IMR-90 (cell line): ENCODE measurements at regions not wholly inside any gene's neighbourhood (a gene's known extent, or its start where the extent isn't known, plus 50 kb on each side); places are given as distances from the start of the nearest gene placed in this dataset.
"Not testable (repeated sequence)": the region's sequence is repeated elsewhere in the genome, so short reads cannot be mapped to it uniquely, and the experiment has no call there.

Source experiments
- ATAC-seq: fragments of 200-7000 bp; cut with Tn5 transposase; 2 replicates; pipeline ENCODE4 v1.9.1; 2020; ENCODE audit warnings: low read depth, mild to moderate bottlenecking, moderate library complexity
- BruUV-seq: library from RNA; stranded (reverse); fragments of 400-500 nt; replicated peaks from 2 replicates; lab custom pipeline; 2021; lab: Mats Ljungman, UMichigan
- CTCF ChIA-PET: fragments of 300-600 bp; formaldehyde crosslinking; extraction: SDS; loops from one replicate; lab custom pipeline; 2021; ENCODE audit warnings: antibody characterized with exemption; lab: Yijun Ruan, JAX
- POLR2A ChIA-PET: fragments of 300-600 bp; sonication (Branson Sonifier 250); formaldehyde crosslinking; loops from one replicate; lab custom pipeline; 2022; ENCODE audit warnings: antibody characterized with exemption; ENCODE audit not compliant: unreplicated experiment; lab: Charles Lee
- DNase-seq: peaks from one replicate; pipeline ENCODE4 v3.0.0; 2013
- H2AFZ ChIP-seq: replicated peaks from 2 replicates; pipeline ENCODE3; 2013; ENCODE audit warnings: low read length, mild to moderate bottlenecking; ENCODE audit not compliant: poor library complexity
- H2AK5ac ChIP-seq: 2 replicates; pipeline ENCODE4 v1.6.1; 2013; ENCODE audit warnings: low read depth, low read length, inconsistent platforms
- H2AK9ac ChIP-seq: replicated peaks from 2 replicates; pipeline ENCODE3; 2013; ENCODE audit warnings: mild to moderate bottlenecking, low read depth, low read length, moderate library complexity; ENCODE audit not compliant: poor library complexity
- H2BK120ac ChIP-seq: 2 replicates; pipeline ENCODE4 v1.6.1; 2013; ENCODE audit warnings: low read depth, low read length, inconsistent platforms
- H2BK15ac ChIP-seq: 3 replicates; pipeline ENCODE4 v1.6.1; 2013; ENCODE audit warnings: low read depth, low read length, inconsistent platforms
- H2BK20ac ChIP-seq: 2 replicates; pipeline ENCODE4 v1.6.1; 2013; ENCODE audit warnings: low read depth, mild to moderate bottlenecking, inconsistent platforms, low read length, moderate library complexity
- H2BK5ac ChIP-seq: 2 replicates; pipeline ENCODE4 v1.6.1; 2013; ENCODE audit warnings: mild to moderate bottlenecking, low read depth, low read length, inconsistent platforms; ENCODE audit not compliant: poor library complexity, severe bottlenecking
- H3K14ac ChIP-seq: replicated peaks from 2 replicates; pipeline ENCODE4 v1.6.1; 2013; ENCODE audit warnings: low read depth, low read length, inconsistent platforms
- H3K18ac ChIP-seq: 2 replicates; pipeline ENCODE4 v1.6.1; 2013; ENCODE audit warnings: low read depth, low read length, control low read depth
- H3K23ac ChIP-seq: 2 replicates; pipeline ENCODE4 v1.6.1; 2013; ENCODE audit warnings: low read depth, low read length, inconsistent platforms
- H3K27ac ChIP-seq: 2 replicates; pipeline ENCODE4 v1.5.1; 2013; ENCODE audit warnings: mild to moderate bottlenecking, control low read depth, low read length; ENCODE audit not compliant: insufficient read depth
- H3K27me3 ChIP-seq: 2 replicates; pipeline ENCODE4 v1.6.1; 2013; ENCODE audit warnings: low read length; ENCODE audit not compliant: control insufficient read depth, insufficient read depth
- H3K36me3 ChIP-seq: 2 replicates; pipeline ENCODE4 v1.6.1; 2013; ENCODE audit warnings: low read length, mixed read lengths; ENCODE audit not compliant: control insufficient read depth, insufficient read depth
- H3K4ac ChIP-seq: 2 replicates; pipeline ENCODE4 v1.6.1; 2013; ENCODE audit warnings: low read depth, low read length, inconsistent platforms
- H3K4me1 ChIP-seq: 2 replicates; pipeline ENCODE4 v1.6.1; 2013; ENCODE audit warnings: low read length, mixed read lengths; ENCODE audit not compliant: control insufficient read depth, insufficient read depth
- H3K4me2 ChIP-seq: 2 replicates; pipeline ENCODE4 v1.6.1; 2013; ENCODE audit warnings: low read depth, mild to moderate bottlenecking, control low read depth, low read length, moderate library complexity
- H3K4me3 ChIP-seq: 2 replicates; pipeline ENCODE4 v1.5.1; 2013; ENCODE audit warnings: low read depth, mild to moderate bottlenecking, control low read depth, low read length, moderate library complexity; ENCODE audit not compliant: insufficient read depth
- H3K56ac ChIP-seq: 2 replicates; pipeline ENCODE4 v1.6.1; 2013; ENCODE audit warnings: low read length, inconsistent platforms; ENCODE audit not compliant: insufficient read depth; ENCODE audit errors: extremely low read depth
- H3K79me1 ChIP-seq, 2 experiments: 2 replicates each; pipeline ENCODE4 v1.6.1; 2013; ENCODE audit warnings: low read length in 2 of 2, inconsistent platforms in 1 of 2, low read depth in 1 of 2
- H3K9ac ChIP-seq: 2 replicates; pipeline ENCODE4 v1.6.1; 2013; ENCODE audit warnings: low read depth, low read length, control low read depth
- H3K9me1 ChIP-seq: 2 replicates; pipeline ENCODE4 v1.6.1; 2013; ENCODE audit warnings: low read length, inconsistent platforms; ENCODE audit not compliant: insufficient read depth
- H3K9me3 ChIP-seq: 2 replicates; pipeline ENCODE4 v1.6.1; 2013; ENCODE audit warnings: low read length; ENCODE audit not compliant: control insufficient read depth, insufficient read depth
- H4K20me1 ChIP-seq: 2 replicates; pipeline ENCODE4 v1.6.1; 2013; ENCODE audit warnings: low read length, inconsistent platforms; ENCODE audit not compliant: insufficient read depth
- H4K5ac ChIP-seq: 2 replicates; pipeline ENCODE4 v1.6.1; 2013; ENCODE audit warnings: mild to moderate bottlenecking, low read depth, low read length, control low read depth
- H4K8ac ChIP-seq, 2 experiments: 2 replicates each; pipeline ENCODE4 v1.6.1; 2013; ENCODE audit warnings: low read depth in 2 of 2, low read length in 2 of 2, control low read depth in 1 of 2, inconsistent platforms in 1 of 2
- H4K91ac ChIP-seq: 2 replicates; pipeline ENCODE4 v1.6.1; 2013; ENCODE audit warnings: low read depth, low read length, inconsistent platforms; ENCODE audit not compliant: insufficient read depth
- CEBPB ChIP-seq: IDR thresholded peaks from 2 replicates; pipeline ENCODE4 v1.6.1; 2012; ENCODE audit warnings: low read depth, low read length, improper control_type of control experiment
- CHD1 ChIP-seq: IDR thresholded peaks from 2 replicates; pipeline ENCODE4 v1.6.1; 2012; ENCODE audit warnings: low read depth, low read length, improper control_type of control experiment
- FOS ChIP-seq: fragments of 150-350 bp; IDR thresholded peaks from 2 replicates; pipeline ENCODE4 v1.6.1; 2016; ENCODE audit warnings: low read depth, low read length
- MAFK ChIP-seq: IDR thresholded peaks from 2 replicates; pipeline ENCODE4 v1.6.1; 2012; ENCODE audit warnings: low read depth, low read length, improper control_type of control experiment
- RAD21 ChIP-seq: IDR thresholded peaks from 2 replicates; pipeline ENCODE4 v1.6.1; 2012; ENCODE audit warnings: low read length, improper control_type of control experiment
- RCOR1 ChIP-seq: IDR thresholded peaks from 2 replicates; pipeline ENCODE4 v1.6.1; 2012; ENCODE audit warnings: mild to moderate bottlenecking, low read length, improper control_type of control experiment; ENCODE audit not compliant: insufficient replicate concordance
- RFX5 ChIP-seq: IDR thresholded peaks from 2 replicates; pipeline ENCODE4 v1.8.0; 2012; ENCODE audit warnings: low read depth, mild to moderate bottlenecking, low read length, moderate library complexity
- WGBS, 2 experiments: methylation state at CpG; one replicate each; pipeline versions ENCODE4 v1.1.5 to v1.1.7; 2013; ENCODE audit warnings: missing lambda C conversion rate in 2 of 2; ENCODE audit not compliant: insufficient read length in 1 of 2; ENCODE audit errors: extremely low coverage in 2 of 2; 5-methylcytosine and 5-hydroxymethylcytosine counted together
- dilution Hi-C: fragments of 300-500 bp; cut with HindIII; formaldehyde crosslinking; loops from one replicate; pipeline ENCODE4 v1.14.3; 2018; ENCODE audit warnings: low sequenced_read_pairs; ENCODE audit not compliant: unreplicated experiment
- in situ Hi-C: fragments of 300-500 bp; cut with MboI; formaldehyde crosslinking; loops from 3 replicates; pipeline ENCODE4 v1.14.3; 2019; ENCODE audit warnings: low sequenced_read_pairs, inconsistent platforms, mixed read lengths
- intact Hi-C: fragments of 100-400 bp; cut with micrococcal nuclease; formaldehyde crosslinking; loops from 2 replicates; pipeline ENCODE4 v1.10.0; 2022

DNA sequence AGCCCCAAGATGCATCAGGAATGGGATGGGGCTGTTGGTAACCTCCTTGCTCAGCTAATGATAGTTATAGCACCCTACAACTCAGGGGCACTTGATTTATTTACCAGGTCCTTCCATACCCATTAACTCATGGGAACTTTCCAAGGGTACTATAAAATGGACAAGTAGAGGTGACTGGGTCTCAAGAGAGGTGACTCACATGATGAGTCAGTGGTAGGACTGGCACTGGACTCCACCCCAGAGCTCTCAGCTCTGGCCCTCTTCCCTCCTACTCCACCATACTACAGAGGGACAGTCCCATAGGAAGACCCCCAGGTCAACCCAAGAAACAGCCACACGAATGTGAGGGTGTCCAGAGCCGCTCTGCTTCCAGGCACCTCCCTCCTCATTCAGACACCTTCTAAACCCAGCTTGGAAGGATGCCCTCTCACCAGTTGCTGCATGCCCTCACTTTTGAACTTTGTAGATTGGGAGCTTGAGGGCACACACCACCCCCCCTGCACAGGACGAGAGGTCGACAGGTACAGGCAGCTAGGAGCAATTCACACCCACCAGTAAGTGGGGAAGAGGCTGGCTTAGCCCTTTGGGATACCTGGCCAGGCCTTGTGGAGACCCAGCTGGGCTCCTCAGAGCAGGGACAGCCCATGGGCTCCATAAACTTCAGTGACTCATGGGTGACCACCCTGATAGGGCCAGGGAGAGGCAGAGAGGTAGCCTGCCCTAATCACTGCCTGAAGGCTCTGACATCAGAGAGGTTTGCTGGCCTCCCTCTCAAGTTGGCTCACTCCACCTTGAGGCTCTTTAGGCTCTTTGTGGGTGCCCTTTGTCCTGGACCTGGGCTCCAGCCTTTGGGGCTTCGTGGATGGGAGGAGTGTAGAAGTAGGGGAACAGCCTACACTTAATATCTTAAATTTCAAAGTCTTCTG is 81.6 kb upstream of the MLN start:
- ATAC-seq (0 out of 2 replicates have a peak, but pooled peaks have one; percentile 20), DNase-seq (peak; percentile 25)
- Histone ChIP-seq H2BK20ac (no peak overlapping the region), H3K4ac (no peak overlapping the region), H3K18ac (no peak overlapping the region; the same call in 1 of the 2 replicates), H3K9me1 (no peaks in the 10 kb centered on the region), H4K91ac (no peak overlapping the region), H3K4me1 (peaks cover 6% of the 10 kb centered on the region), H4K5ac (no peak overlapping the region), H3K27ac (no peak overlapping the region), H3K27me3 (peaks cover 39% of the 10 kb centered on the region), H2AK9ac (peak overlapping the region; percentile 50), H3K4me3 (no peak overlapping the region), H3K9me3 (peaks cover 3% of the 10 kb centered on the region; the same call in 1 of the 2 replicates), H4K8ac (no peak overlapping the region), H2AK5ac (0 out of 2 replicates have a peak overlapping the region, but pooled peaks have one; percentile 15), H4K20me1 (no peaks in the 10 kb centered on the region), H3K36me3 (no peaks in the 10 kb centered on the region), H2BK120ac (no peak overlapping the region), H2AFZ (no peak overlapping the region), H3K4me2 (no peak overlapping the region), H3K14ac (no peak overlapping the region), H3K9ac (no peak overlapping the region), H3K23ac (no peak overlapping the region), H2BK5ac (no peak overlapping the region), H3K56ac (no peak overlapping the region), H3K79me1 (no peaks in the 10 kb centered on the region), H2BK15ac (no peak overlapping the region)
- no peak for TF ChIP-seq MAFK
- no peak for TF ChIP-seq RAD21
- TF ChIP-seq RFX5: no peak
- TF ChIP-seq FOS: no peak
- TF ChIP-seq CEBPB: no peak
- TF ChIP-seq CHD1: no peak
- no peak for TF ChIP-seq RCOR1
- no TSS peak for BruUV-seq
- no CpG with 5 or more reads among the region's 5 CpGs for WGBS, 2 experiments
- in situ Hi-C loops: no loop called here
- dilution Hi-C loops: no loop called here
- intact Hi-C loops: no loop called here
- CTCF ChIA-PET: no interaction called here
- POLR2A ChIA-PET: no interaction called here

DNA sequence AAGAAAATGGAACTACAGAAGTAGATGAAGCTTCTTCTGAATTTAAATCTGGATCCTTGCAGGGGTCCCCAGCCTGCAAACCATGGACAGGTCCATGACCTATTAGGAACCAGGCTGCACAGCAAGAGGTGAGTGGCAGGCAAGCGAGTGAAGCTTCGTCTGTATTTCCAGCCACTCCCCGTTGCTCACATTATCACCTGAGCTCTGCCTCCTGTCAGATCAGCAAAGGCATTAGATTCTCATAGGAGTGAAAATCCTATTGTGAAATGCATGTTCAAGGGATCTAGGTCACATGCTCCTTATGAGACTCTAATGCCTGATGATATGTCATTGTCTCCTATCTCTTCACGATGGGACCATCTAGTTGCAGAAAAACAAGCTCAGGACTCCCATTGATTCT is 79.8 kb upstream of the MLN start:
- H3K56ac ChIP-seq, in situ Hi-C loops, H3K9ac ChIP-seq, H3K27ac ChIP-seq, H4K20me1 ChIP-seq, H3K79me1 ChIP-seq, ATAC-seq, POLR2A ChIA-PET, H2BK20ac ChIP-seq, H3K4me2 ChIP-seq, H3K36me3 ChIP-seq, H3K9me1 ChIP-seq, H3K23ac ChIP-seq, H4K5ac ChIP-seq, H2BK15ac ChIP-seq, H3K4ac ChIP-seq, H2BK5ac ChIP-seq, dilution Hi-C loops, H3K4me1 ChIP-seq, H2AK9ac ChIP-seq, H2AK5ac ChIP-seq, H3K4me3 ChIP-seq, BruUV-seq, H3K9me3 ChIP-seq, H4K8ac ChIP-seq, CTCF ChIA-PET, H3K14ac ChIP-seq, H2BK120ac ChIP-seq, H4K91ac ChIP-seq, DNase-seq, intact Hi-C loops, H3K18ac ChIP-seq, H2AFZ ChIP-seq: not testable (repeated sequence)
- WGBS, 2 experiments: no CpG with 5 or more reads among the region's 4 CpGs
- H3K27me3 ChIP-seq: peaks cover 42% of the 10 kb centered on the region
